Right cardiac atrium (tissue), 5 donors: ENCODE measurements at regions not wholly inside any gene's neighbourhood (a gene's known extent, or its start where the extent isn't known, plus 50 kb on each side); places are given as distances from the start of the nearest gene placed in this dataset.

ENCODE experiments used
- ATAC-seq, 2 donors: fragments of 200-7000 bp; cut with Tn5 transposase; one replicate each; pipeline versions ENCODE4 v1.8.0 to v1.9.1; 2020; ENCODE audit warnings: moderate library complexity in 2 of 2, mild to moderate bottlenecking in 1 of 2
- DNase-seq, 3 donors: peaks; one replicate each; pipeline ENCODE4 v3.0.0-alpha.2; 2020
- H3K27ac ChIP-seq: one replicate; pipeline ENCODE4 v1.5.1; 2013; ENCODE audit warnings: mild to moderate bottlenecking, low read length, control low read depth, moderate library complexity
- H3K27me3 ChIP-seq: one replicate; pipeline ENCODE4 v1.6.1; 2013; ENCODE audit not compliant: control insufficient read depth, insufficient read depth
- H3K4me1 ChIP-seq: one replicate; pipeline ENCODE4 v1.6.1; 2013; ENCODE audit warnings: low read length; ENCODE audit not compliant: control insufficient read depth, insufficient read depth
- H3K4me3 ChIP-seq: one replicate; pipeline ENCODE4 v1.5.1; 2013; ENCODE audit warnings: low read length, control low read depth
- H3K9me3 ChIP-seq: one replicate; pipeline ENCODE4 v1.6.1; 2013; ENCODE audit warnings: low read length; ENCODE audit not compliant: control insufficient read depth
- WGBS: extraction: QIAGEN DNeasy Blood & Tissue Kit; methylation state at CpG from one replicate; pipeline ENCODE4 v1.1.7; 2013; 5-methylcytosine and 5-hydroxymethylcytosine counted together
- intact Hi-C, 4 donors: fragments of 100-400 bp; cut with DNase I; formaldehyde crosslinking; loops; one replicate each; pipeline versions ENCODE4 v1.11.0 to v1.14.0; 2022 to 2023
- donor health status: healthy with polysubstance abuse.
- donor health status: DM: no; HTN: yes; CAD: no.
- donor health status: DM: no; HTN: no; CAD: no.
- donor health status: DM: no; HTN: yes; CAD: no; lungs with severe emphysema.
- donor health status: DM: yes; HTN: yes; CAD: no.

GRCh38 chr17:6347776-6348175, 87.1 kb downstream of the AIPL1 start:
- H3K27me3 ChIP-seq: no peaks in the 10 kb centered on the region
- no peak for ATAC-seq
- 76% methylated on average over 4 of the region's 4 CpGs for WGBS

GRCh38 chr17:6346986-6347385, 87.9 kb downstream of the AIPL1 start:
- no peak overlapping the region for H3K27ac ChIP-seq
- no peak overlapping the region for H3K4me3 ChIP-seq
- no peak for ATAC-seq
- no peak for DNase-seq
- H3K27me3 ChIP-seq: no peaks in the 10 kb centered on the region
- WGBS: 93% methylated on average over 2 of the region's 2 CpGs
- no peaks in the 10 kb centered on the region for H3K4me1 ChIP-seq
- no peaks in the 10 kb centered on the region for H3K9me3 ChIP-seq
- intact Hi-C loops: no loop called here

More at GRCh38 chr17:6347776-6348175, 87.1 kb downstream of the AIPL1 start:
- H3K9me3 ChIP-seq: no peaks in the 10 kb centered on the region
- no peaks in the 10 kb centered on the region for H3K4me1 ChIP-seq
- no peak overlapping the region for H3K27ac ChIP-seq
- no peak for DNase-seq
- H3K4me3 ChIP-seq: no peak overlapping the region
- intact Hi-C loops: no loop called here

- intact Hi-C loops: no loop called here
- no peaks in the 10 kb centered on the region for H3K27me3 ChIP-seq
Observed at GRCh38 chr17:6346156-6346786, 88.7 kb downstream of the AIPL1 start.

GRCh38 chr17:6343736-6344135, 91.2 kb downstream of the AIPL1 start:
- intact Hi-C loops: no loop called here
- H3K4me1 ChIP-seq: no peaks in the 10 kb centered on the region
- DNase-seq (no peak), ATAC-seq (no peak)
- H3K27ac ChIP-seq: no peak overlapping the region
- no peaks in the 10 kb centered on the region for H3K27me3 ChIP-seq
- no peak overlapping the region for H3K4me3 ChIP-seq
- WGBS: 85% methylated on average over 3 of the region's 3 CpGs
- H3K9me3 ChIP-seq: no peaks in the 10 kb centered on the region

More at GRCh38 chr17:6346156-6346786, 88.7 kb downstream of the AIPL1 start:
- no peak overlapping the region for H3K27ac ChIP-seq
- no peak for ATAC-seq
- no peak for DNase-seq
- H3K4me1 ChIP-seq: no peaks in the 10 kb centered on the region
- WGBS: 72% methylated on average over 6 of the region's 6 CpGs
- no peak overlapping the region for H3K4me3 ChIP-seq
- no peaks in the 10 kb centered on the region for H3K9me3 ChIP-seq

- Histone ChIP-seq H3K9me3 (no peaks in the 10 kb centered on the region), H3K27ac (no peak overlapping the region), H3K4me1 (no peaks in the 10 kb centered on the region), H3K27me3 (no peaks in the 10 kb centered on the region), H3K4me3 (no peak overlapping the region)
- intact Hi-C loops: no loop called here
- DNase-seq: no peak
- WGBS: 88% methylated on average over 5 of the region's 5 CpGs
- ATAC-seq: no peak
Observed at GRCh38 chr17:6343191-6343590, 91.7 kb downstream of the AIPL1 start.

GRCh38 chr17:6340708-6341107, 94.2 kb downstream of the AIPL1 start:
- ATAC-seq: no peak
- DNase-seq: no peak
- intact Hi-C loops: no loop called here
- WGBS: 72% methylated on average over 7 of the region's 7 CpGs
- Histone ChIP-seq H3K9me3 (no peaks in the 10 kb centered on the region), H3K4me3 (no peak overlapping the region), H3K27ac (no peak overlapping the region), H3K27me3 (no peaks in the 10 kb centered on the region), H3K4me1 (no peaks in the 10 kb centered on the region)

- Histone ChIP-seq H3K9me3 (no peaks in the 10 kb centered on the region), H3K27ac (no peak overlapping the region), H3K27me3 (no peaks in the 10 kb centered on the region), H3K4me3 (no peak overlapping the region), H3K4me1 (no peaks in the 10 kb centered on the region)
- WGBS: 76% methylated on average over 5 of the region's 5 CpGs
- ATAC-seq (no peak), DNase-seq (no peak)
- intact Hi-C loops: no loop called here
Observed at GRCh38 chr17:6334386-6334785, 100.5 kb downstream of the AIPL1 start.

- H3K4me1 ChIP-seq: peaks cover 5% of the 10 kb centered on the region
- H3K9me3 ChIP-seq: no peaks in the 10 kb centered on the region
- H3K27me3 ChIP-seq: no peaks in the 10 kb centered on the region
- WGBS: 86% methylated on average over 2 of the region's 2 CpGs
- H3K27ac ChIP-seq: no peak overlapping the region
- H3K4me3 ChIP-seq: no peak overlapping the region
- DNase-seq (no peak), ATAC-seq (no peak)
- intact Hi-C loops: no loop called here
Observed at GRCh38 chr17:6330936-6331335, 104.0 kb downstream of the AIPL1 start.

- no peak for ATAC-seq
- no peak for DNase-seq
- no peaks in the 10 kb centered on the region for H3K27me3 ChIP-seq
- H3K27ac ChIP-seq: no peak overlapping the region
- no peak overlapping the region for H3K4me3 ChIP-seq
- WGBS: 72% methylated on average over 4 of the region's 4 CpGs
- peaks cover 5% of the 10 kb centered on the region for H3K4me1 ChIP-seq
- intact Hi-C loops: no loop called here
- H3K9me3 ChIP-seq: no peaks in the 10 kb centered on the region
Observed at GRCh38 chr17:6328279-6328678, 106.6 kb downstream of the AIPL1 start.

- Histone ChIP-seq H3K4me3 (no peak overlapping the region), H3K27me3 (no peaks in the 10 kb centered on the region), H3K4me1 (peaks cover 5% of the 10 kb centered on the region), H3K9me3 (no peaks in the 10 kb centered on the region), H3K27ac (no peak overlapping the region)
- DNase-seq: peak; percentile 31 to 64 (median 58)
- ATAC-seq: peak; percentile 36 to 70
- 23% methylated on average over 6 of the region's 6 CpGs for WGBS
- intact Hi-C loops: no loop called here
Observed at GRCh38 chr17:6327007-6327406, 107.9 kb downstream of the AIPL1 start.

GRCh38 chr17:6326483-6326882, 108.4 kb downstream of the AIPL1 start:
- Histone ChIP-seq H3K4me3 (no peak overlapping the region), H3K27me3 (no peaks in the 10 kb centered on the region), H3K4me1 (peaks cover 5% of the 10 kb centered on the region), H3K9me3 (no peaks in the 10 kb centered on the region), H3K27ac (peak overlapping the region; percentile 1)
- ATAC-seq (no peak), DNase-seq (no peak)
- 59% methylated on average over 8 of the region's 8 CpGs for WGBS
- intact Hi-C loops: no loop called here

GRCh38 chr17:6325741-6326140, 109.2 kb downstream of the AIPL1 start:
- no peak for ATAC-seq
- peak overlapping the region; percentile 1 for H3K27ac ChIP-seq
- no peaks in the 10 kb centered on the region for H3K27me3 ChIP-seq
- peaks cover 5% of the 10 kb centered on the region for H3K4me1 ChIP-seq
- H3K9me3 ChIP-seq: no peaks in the 10 kb centered on the region
- DNase-seq: no peak
- H3K4me3 ChIP-seq: no peak overlapping the region
- intact Hi-C loops: no loop called here
- WGBS: 61% methylated on average over 8 of the region's 8 CpGs
